Activated T-cell treated with anti-CD3 and anti-CD28 coated beads for 24 hours (primary cell): ENCODE measurements at regions not wholly inside any gene's neighbourhood (a gene's known extent, or its start where the extent isn't known, plus 50 kb on each side); places are given as distances from the start of the nearest gene placed in this dataset.

Source experiments
- DNase-seq: peaks from one replicate; pipeline ENCODE4 v3.0.0-alpha.2; 2020; ENCODE audit warnings: low read depth

DNA sequence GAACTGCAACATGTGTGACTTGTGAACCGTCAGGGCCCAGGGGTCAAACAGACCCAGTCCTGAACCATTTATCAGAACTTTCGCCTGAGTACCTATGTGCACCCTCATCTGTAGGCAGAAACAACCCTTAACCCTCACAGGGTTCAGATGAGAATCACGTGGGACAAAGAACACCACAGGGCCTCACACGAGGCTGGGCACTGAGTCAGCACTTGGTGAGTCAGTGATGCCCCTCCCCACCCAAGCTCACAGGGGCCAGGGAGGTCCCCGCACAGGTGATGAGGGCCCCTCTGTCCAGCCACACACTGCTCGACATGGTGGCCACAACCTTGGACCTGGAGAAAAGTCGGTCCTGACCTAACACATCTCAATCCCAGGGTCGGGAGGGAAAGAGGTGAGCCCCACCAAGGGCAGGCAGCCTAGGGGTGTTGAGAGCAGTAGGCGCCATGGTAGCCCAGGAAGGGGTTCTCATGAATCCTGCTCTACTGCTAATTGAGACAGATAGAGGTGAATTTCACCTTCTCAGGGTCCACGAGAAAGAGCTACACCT, 176.4 kb downstream of the SHANK2 start:
- no peak for DNase-seq

DNA sequence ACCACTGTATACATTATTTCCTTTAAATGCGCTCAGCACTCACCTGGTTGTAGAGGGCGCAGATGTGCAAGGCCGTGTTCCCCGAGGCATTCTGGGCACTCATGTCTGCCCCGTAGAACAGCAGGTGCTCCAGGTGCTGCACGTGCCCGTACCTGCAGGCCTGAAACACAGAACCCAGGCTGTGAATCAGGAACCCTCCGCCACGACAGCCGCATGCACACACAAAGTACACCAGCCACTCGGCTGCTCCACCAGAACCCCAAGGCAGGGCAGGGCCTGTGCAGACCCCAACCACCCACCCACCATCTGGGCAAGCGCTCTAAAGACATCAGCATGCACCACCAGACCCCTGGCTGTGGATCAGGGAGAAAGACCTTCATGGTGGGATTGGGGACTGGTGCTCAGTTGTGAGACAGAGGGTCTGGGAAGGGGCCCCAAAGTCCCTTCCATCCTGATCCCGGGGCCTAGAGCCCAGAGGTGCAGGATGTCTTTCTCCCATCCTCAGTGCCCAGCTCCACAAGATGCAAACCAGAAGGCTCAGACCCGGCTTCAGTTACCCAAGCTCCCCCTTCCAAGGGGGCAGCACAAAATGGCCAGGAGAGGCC, 177.2 kb downstream of the SHANK2 start:
- no peak for DNase-seq

DNA sequence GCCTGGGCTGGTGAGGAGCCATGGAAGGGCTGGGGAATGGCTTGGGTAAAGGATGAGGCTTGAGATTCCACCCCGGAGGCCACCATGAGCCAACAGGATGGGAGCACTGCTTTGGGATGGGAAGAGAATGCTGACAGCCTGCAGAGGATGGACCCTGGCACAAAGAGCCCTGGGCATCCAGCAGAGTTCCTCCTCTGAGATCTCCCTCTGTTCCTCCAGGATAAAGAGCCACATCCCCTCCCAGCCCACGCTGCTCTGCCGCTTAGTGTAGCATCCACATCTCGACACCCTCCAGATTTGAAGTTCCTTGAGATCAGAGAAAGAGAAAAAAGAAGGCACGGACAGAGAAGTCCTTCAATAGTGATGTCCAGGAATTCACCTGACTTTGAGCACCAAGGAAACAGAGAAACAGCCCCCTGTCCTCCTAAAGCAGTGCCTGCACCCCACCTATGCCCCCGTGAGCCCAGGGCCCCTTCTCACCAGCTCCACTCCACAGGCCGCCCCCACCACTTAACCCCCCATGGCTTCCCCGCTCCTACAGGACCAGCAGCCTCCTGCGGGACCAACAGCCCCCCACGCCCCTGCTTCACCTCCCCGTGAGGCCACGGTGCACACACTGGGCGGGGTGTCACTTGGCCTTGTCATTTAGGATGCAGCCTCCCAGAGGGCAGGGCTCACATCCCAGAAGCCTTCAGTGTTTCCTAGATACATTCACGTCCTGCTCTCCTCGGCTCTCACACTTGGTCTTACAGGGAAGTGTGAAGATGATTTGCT, 180.5 kb downstream of the SHANK2 start:
- no peak for DNase-seq

DNA sequence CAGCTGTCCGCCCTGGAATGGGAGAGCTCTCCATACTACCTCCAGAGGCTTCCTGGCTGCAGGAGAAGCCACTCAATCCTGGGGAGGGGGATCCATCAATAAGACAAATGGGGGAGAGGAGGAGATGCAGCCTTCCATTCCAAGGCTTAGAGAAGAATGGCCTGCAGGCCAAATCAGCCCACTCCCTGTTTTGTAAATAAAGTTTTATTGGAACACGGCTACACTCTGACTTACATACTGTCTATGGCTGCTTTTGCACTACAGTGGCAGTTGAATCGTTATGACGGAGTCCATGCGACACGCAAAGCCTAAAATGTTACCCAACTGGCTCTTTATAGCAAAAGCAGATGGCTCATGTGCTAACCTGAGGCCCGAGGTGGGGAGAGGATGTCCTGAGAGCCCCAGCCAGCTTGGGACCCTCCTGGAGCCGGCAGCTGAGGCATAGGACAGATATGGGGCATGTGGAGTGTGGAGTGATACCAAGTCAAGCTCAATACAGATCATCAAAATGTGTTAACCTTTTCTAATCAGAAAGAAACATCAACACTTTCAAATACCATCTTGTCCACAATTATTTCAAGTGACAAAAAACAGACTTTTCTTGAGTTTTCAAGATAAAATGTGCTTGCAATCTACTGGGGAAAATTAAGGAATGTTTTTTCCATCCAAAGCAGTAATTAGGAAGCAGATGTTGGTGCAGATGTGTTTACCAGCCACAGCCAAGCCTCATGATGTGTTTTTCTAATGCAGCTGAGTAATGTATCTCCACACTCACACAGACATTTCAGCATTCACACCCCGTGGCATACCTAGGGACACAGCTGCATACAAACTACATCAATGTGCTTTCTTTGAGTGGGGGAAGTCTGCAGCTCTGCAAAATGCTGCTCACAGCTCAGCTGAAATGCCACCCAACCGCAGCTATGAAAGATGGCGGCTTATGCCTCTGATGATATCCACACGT, 181.6 kb downstream of the SHANK2 start:
- no peak for DNase-seq

DNA sequence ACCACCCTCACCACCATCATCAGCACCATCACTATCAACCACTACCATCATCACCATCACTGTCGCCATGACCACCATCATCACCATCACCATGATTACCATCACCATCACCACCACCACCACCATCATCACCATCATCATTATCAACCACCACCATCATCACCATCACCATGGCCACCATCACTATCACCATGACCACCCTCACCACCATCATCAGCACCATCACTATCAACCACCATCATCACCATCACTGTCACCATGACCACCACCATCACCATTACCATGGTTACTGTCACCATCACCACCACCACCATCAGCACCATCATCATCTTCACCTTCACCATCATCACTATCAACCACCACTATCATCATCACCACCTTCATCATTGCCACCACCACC, 183.4 kb downstream of the SHANK2 start:
- DNase-seq: no peak

DNA sequence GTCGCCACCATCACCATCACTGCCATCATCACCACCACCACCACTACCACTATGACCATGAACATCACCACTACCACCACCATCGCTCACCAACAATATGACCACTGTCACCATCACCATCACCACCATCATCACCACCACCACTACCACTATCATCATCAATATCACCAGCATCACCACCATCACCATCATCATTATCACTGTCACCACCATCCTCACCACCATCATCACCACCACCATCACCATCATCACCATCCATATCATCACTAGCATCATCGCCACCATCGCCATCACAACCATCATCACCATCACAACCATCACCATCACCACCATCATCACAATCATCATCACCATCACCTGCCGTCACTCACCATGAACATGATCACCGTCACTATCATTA, 184.6 kb downstream of the SHANK2 start:
- no peak for DNase-seq

DNA sequence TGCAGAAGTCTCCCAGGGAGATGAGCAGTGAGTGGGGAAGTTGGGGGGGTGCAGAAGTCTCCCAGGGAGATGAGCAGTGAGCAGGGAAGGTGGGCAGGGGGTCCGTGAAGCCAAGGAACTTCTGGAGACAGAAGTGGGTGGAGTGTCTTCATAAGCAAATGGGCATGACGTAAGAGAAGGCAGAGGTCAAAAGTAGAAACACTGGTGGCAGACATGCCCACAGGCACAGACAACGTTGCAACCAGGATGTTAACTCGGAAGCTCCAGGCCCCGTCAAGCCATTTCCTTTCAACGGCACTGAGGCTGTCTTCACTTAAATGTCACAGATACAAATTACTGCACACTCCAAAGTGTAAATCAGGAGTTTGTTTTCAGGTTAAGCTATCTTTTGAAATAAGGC, 186.1 kb downstream of the SHANK2 start:
- no peak for DNase-seq

DNA sequence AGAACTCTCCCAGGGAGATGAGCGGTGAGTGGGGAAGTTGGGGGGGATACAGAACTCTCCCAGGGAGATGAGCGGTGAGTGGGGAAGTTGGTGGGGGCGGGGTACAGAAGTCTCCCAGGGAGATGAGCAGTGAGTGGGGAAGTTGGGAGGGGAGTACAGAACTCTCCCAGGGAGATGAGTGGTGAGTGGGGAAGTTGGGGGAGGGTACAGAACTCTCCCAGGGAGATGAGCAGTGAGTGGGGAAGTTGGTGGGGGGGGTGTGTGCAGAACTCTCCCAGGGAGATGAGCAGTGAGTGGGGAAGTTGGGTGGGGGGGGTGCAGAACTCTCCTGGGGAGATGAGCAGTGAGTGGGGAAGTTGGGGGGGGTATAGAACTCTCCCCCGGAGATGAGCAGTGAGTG, 186.5 kb downstream of the SHANK2 start:
- no peak for DNase-seq

DNA sequence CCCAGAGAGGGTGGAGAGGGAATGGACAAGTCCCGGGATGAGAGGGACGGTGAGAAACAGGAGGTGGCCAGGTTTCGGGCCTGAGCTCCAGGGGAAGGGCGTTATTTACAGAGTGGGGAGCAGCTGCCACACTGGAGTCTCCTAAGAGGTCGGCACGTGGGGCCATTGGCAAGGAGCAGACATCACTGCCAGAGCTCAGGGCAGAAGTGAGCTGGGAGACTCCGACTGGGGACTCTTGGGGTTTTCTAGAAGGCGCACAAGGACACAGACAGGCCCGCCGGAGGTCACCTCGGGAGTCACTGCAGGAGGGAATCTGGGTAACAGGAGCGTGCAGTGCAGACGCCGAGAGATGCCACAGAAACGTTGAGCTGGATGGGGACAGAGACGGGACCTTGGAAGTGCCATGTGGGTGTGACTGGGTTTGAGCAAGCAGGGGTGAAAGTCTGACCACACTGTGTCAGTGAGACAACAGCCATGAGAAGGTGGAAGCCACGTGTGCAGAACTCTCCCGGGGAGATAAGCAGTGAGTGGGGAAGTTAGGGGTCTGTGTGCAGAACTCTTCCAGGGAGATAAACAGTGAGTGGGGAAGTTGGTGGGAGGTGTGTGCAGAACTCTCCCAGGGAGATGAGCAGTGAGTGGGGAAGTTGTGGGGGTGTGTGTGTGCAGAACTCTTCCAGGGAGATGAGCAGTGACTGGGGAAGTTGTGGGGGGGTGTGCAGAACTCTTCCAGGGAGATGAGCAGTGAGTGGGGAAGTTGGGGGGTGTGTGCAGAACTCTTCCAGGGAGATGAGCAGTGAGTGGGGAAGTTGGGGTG, 187.5 kb downstream of the SHANK2 start:
- DNase-seq: no peak

DNA sequence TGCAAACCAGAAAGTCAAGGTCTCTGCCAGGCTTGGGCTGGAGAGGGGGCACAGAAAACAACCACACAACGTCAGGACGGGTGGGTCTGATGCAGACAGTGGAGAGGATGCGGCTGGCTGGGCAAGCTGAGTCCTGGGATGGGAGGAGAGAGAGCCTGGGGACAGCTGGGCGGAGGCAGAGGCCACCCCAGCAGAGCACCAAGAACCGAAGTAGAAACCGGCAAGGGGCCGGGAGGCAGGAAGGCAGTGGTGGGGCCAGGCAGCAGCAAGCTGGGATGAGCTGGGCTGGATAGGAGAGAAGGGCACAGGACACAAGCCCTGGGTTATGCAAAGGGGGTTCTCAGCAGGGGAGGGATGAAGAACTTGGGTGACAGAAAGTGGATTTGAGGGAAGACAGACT, 188.2 kb downstream of the SHANK2 start:
- DNase-seq: no peak

DNA sequence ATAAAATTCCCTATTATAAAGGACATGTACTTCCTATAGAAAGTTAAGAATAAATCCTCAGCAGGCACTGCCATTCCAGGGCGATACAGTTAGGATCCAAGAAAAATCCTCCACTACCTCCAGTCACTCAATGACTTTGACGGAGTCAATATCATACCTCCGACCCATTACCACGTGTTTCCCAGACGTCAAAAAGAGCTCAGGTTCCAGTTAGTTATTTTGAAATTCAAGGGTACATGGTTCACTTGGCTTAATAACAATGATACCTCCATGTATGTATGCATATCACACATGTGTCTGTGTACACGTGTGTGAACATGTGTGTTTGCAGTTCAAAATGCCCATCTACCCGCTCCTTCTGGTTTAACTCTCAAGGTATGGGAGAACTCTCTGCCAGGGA, 189.2 kb downstream of the SHANK2 start:
- no peak for DNase-seq

DNA sequence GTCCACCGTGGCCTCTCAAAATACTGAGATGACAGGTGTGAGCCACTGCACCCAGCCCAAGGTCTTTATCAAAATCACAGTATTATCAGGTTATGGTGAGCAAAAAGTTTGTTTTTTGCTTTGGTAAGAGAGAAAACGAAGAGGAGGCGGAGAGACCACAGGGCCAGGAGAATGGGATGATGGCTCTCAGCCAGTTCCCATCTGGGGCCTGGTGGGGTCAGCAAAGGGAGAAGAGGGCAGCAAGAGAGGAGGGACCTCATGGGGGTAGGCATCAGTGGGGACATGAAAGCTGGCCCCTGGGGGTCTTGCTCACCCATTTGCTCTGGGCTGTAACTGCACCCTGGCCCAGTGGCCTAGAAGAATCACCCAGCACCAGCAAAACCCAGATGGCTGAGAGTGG, 190.2 kb downstream of the SHANK2 start:
- no peak for DNase-seq

DNA sequence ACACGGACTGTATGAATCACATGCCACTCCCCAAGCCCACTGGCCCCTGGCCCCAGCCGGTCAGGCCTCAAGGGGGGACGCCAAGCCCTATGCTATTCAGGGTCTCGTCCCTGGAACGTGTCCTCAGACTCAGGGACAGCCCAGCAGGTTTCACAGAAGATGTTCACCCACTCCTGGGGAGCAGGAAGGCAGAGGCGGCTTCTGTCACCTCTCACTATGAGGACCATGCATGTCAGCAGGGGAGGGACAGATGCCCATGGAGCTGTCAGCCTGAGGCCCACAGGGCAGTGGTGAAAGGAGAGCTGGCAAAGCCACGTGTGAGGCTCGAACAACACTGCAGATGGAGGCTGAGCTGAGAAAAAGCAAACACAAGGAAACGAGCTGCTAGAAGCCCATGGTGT, 192.0 kb downstream of the SHANK2 start:
- no peak for DNase-seq

DNA sequence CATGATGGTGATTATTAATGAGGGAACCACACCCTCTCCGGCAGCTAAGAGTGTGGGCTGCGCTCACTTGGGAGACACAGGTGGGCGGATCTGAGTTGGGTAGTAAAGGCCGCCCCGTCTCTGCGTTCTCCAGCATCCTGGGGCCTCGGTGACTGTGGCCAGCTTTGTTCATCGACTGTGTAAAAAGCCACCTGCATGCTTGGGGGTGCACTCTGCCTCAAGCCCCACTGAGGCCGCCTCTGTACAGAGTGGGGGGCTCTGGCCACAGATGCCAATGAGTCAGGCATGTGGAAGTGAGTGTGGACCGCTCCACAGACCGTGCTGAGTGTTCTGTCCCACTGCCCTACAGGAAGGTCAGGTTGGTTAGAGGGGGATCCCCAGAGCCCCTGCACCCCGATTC, 192.7 kb downstream of the SHANK2 start:
- no peak for DNase-seq

DNA sequence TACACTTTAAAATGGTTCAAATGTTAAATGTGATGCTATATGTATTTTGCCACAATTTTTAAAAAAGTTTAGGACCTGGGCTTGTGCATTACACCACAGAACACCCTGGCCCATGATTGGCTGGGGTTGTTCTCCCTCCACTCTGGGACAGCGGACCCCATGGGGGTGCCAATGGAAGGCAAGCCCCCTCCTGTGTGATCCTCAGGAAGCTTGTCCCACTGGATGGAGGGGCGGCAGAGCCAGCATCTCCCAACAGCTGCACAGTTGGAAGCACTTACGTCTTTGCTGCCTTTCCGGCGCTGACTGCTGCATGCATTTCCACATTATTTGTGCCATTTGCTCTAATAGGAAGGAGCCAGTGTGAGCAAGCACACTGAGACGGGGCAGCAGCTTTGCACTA, 196.5 kb downstream of the SHANK2 start:
- no peak for DNase-seq
